Spleen (tissue), 11 donors: ENCODE measurements at regions not wholly inside any gene's neighbourhood (a gene's known extent, or its start where the extent isn't known, plus 50 kb on each side); places are given as distances from the start of the nearest gene placed in this dataset.

Source experiments
- DNase-seq: peaks from one replicate; pipeline ENCODE4 v3.0.0-alpha.2; 2020
- H3K27ac ChIP-seq, 8 donors: fragments of 200-600 bp; sonication (generic) in 7 of 8; 1 replicate in 4 of 8; 2 replicates in 4 of 8; pipeline versions ENCODE4 v1.5.0 to v1.8.0; 2016 to 2021; ENCODE audit warnings: inconsistent platforms in 4 of 8, mild to moderate bottlenecking in 4 of 8, moderate library complexity in 1 of 8
- H3K27me3 ChIP-seq, 7 donors: fragments of 200-600 bp; sonication (generic) in 6 of 7; replicated peaks in 1 of 7; 1 replicate in 4 of 7; 2 replicates in 3 of 7; pipeline versions ENCODE4 v1.5.0 to v1.8.0; 2016 to 2021; ENCODE audit warnings: inconsistent platforms in 3 of 7, mild to moderate bottlenecking in 1 of 7
- H3K36me3 ChIP-seq, 6 donors: fragments of 200-600 bp; sonication (generic) in 5 of 6; 1 replicate in 4 of 6; 2 replicates in 2 of 6; pipeline versions ENCODE4 v1.5.0 to v1.8.0; 2016 to 2021; ENCODE audit warnings: inconsistent platforms in 2 of 6
- H3K4me1 ChIP-seq, 6 donors: fragments of 200-600 bp; sonication (generic) in 5 of 6; 1 replicate in 3 of 6; 2 replicates in 3 of 6; pipeline versions ENCODE4 v1.5.0 to v1.8.0; 2016 to 2021; ENCODE audit warnings: inconsistent platforms in 3 of 6
- H3K4me3 ChIP-seq, 8 donors: fragments of 200-600 bp; sonication (generic) in 7 of 8; 1 replicate in 4 of 8; 2 replicates in 4 of 8; pipeline versions ENCODE4 v1.5.0 to v1.8.0; 2016 to 2021; ENCODE audit warnings: inconsistent platforms in 4 of 8, mild to moderate bottlenecking in 4 of 8, moderate library complexity in 2 of 8
- H3K9me3 ChIP-seq, 8 donors: fragments of 200-600 bp; sonication (generic) in 7 of 8; 1 replicate in 4 of 8; 2 replicates in 4 of 8; pipeline versions ENCODE4 v1.5.0 to v1.8.0; 2016 to 2021; ENCODE audit warnings: inconsistent platforms in 4 of 8
- CTCF ChIP-seq, 11 experiments: fragments of 200-600 bp in 7 of 11; fragments of 450-650 bp in 4 of 11; sonication (generic) in 4 of 11; IDR thresholded peaks in 8 of 11; conservative IDR thresholded peaks in 3 of 11; 1 replicate in 7 of 11; 2 replicates in 4 of 11; pipeline versions ENCODE4 v1.4.0 to v1.8.0; 2016 to 2021; ENCODE audit warnings: antibody characterized with exemption in 11 of 11, inconsistent platforms in 4 of 11, mild to moderate bottlenecking in 1 of 11
- POLR2A ChIP-seq, 3 donors: fragments of 450-650 bp; IDR thresholded peaks; one replicate each; pipeline ENCODE4 v1.5.1; 2017; ENCODE audit warnings: antibody characterized with exemption in 3 of 3, mild to moderate bottlenecking in 1 of 3
- POLR2AphosphoS5 ChIP-seq, 3 donors: sonication (generic); formaldehyde crosslinking; IDR thresholded peaks; one replicate each; pipeline ENCODE4 v1.5.1; 2017; ENCODE audit warnings: antibody characterized with exemption in 3 of 3
- WGBS, 5 donors: extraction: QIAGEN DNeasy Blood & Tissue Kit in 3 of 5; methylation state at CpG; one replicate each; pipeline versions ENCODE4 v1.1.5 to v1.1.7; 2013 to 2018; 5-methylcytosine and 5-hydroxymethylcytosine counted together
- intact Hi-C: fragments of 100-400 bp; cut with DNase I; formaldehyde crosslinking; loops from one replicate; pipeline ENCODE4 v1.15.0; 2023; ENCODE audit warnings: low total_unique reads
- donor health status: healthy with polysubstance abuse.
- donor health status: DM: no; HTN: no; CAD: no; lungs with moderate emphysema.
- donor health status: DM: no; HTN: no; CAD: no.
- donor health status: Bipolar disorder and iron deficiency.
- donor health status: healthy.
- donor health status: DM: no; HTN: no; CAD: no.
- donor health status: DM: yes; HTN: yes; CAD: no.

GRCh38 chr4:72919464-72919863 lies 150.1 kb downstream of the COX18 start:
- intact Hi-C loops: no loop called here
- Histone ChIP-seq H3K36me3 (no peaks in the 10 kb centered on the region), H3K9me3 (peaks cover 0 to 13% (median 1%) of the 10 kb centered on the region in 8 donors), H3K4me3 (no peak overlapping the region), H3K4me1 (no peaks in the 10 kb centered on the region), H3K27ac (no peak overlapping the region), H3K27me3 (no peaks in the 10 kb centered on the region)
- WGBS, 5 donors: 76 to 85% (median 79%) methylated on average over 3 of the region's 3 CpGs
- TF ChIP-seq CTCF (IDR thresholded peaks at IDR 0.05 in 8 of 11, conservative IDR thresholded peaks at IDR 0.05 in 3 of 11) (no peak), POLR2A (IDR thresholded peaks at IDR 0.05) (no peak), POLR2AphosphoS5 (IDR thresholded peaks at IDR 0.05) (no peak)
- DNase-seq: no peak

GRCh38 chr4:72918362-72918761 lies 151.2 kb downstream of the COX18 start:
- 74 to 96% (median 91%) methylated on average over 1 of the region's 1 CpG for WGBS, 5 donors

GRCh38 chr4:72911316-72911715 lies 158.2 kb downstream of the COX18 start:
- no peak overlapping the region for H3K4me3 ChIP-seq
- no peaks in the 10 kb centered on the region for H3K4me1 ChIP-seq
- intact Hi-C loops: no loop called here
- no peaks in the 10 kb centered on the region for H3K27me3 ChIP-seq
- H3K36me3 ChIP-seq: no peaks in the 10 kb centered on the region
- TF ChIP-seq CTCF (IDR thresholded peaks at IDR 0.05 in 8 of 11, conservative IDR thresholded peaks at IDR 0.05 in 3 of 11): no peak
- TF ChIP-seq POLR2AphosphoS5 (IDR thresholded peaks at IDR 0.05): no peak
- TF ChIP-seq POLR2A (IDR thresholded peaks at IDR 0.05): no peak
- no peak overlapping the region for H3K27ac ChIP-seq
- no peaks in the 10 kb centered on the region for H3K9me3 ChIP-seq
- WGBS, 5 donors: 35 to 52% (median 41%) methylated on average over 5 of the region's 5 CpGs
- DNase-seq: no peak

More at GRCh38 chr4:72918362-72918761, 151.2 kb downstream of the COX18 start:
- Histone ChIP-seq H3K4me3 (no peak overlapping the region), H3K27ac (no peak overlapping the region), H3K36me3 (no peaks in the 10 kb centered on the region), H3K27me3 (no peaks in the 10 kb centered on the region), H3K4me1 (no peaks in the 10 kb centered on the region), H3K9me3 (peaks cover 0 to 3% (median 0%) of the 10 kb centered on the region in 8 donors)
- no peak for DNase-seq
- intact Hi-C loops: no loop called here
- TF ChIP-seq POLR2AphosphoS5 (IDR thresholded peaks at IDR 0.05) (no peak), POLR2A (IDR thresholded peaks at IDR 0.05) (no peak), CTCF (IDR thresholded peaks at IDR 0.05 in 8 of 11, conservative IDR thresholded peaks at IDR 0.05 in 3 of 11) (no peak)

GRCh38 chr4:72909461-72909860 lies 160.1 kb downstream of the COX18 start:
- Histone ChIP-seq H3K36me3 (no peaks in the 10 kb centered on the region), H3K4me3 (no peak overlapping the region), H3K4me1 (no peaks in the 10 kb centered on the region), H3K9me3 (no peaks in the 10 kb centered on the region), H3K27ac (no peak overlapping the region), H3K27me3 (no peaks in the 10 kb centered on the region)
- TF ChIP-seq POLR2AphosphoS5 (IDR thresholded peaks at IDR 0.05): no peak
- no peak for TF ChIP-seq POLR2A (IDR thresholded peaks at IDR 0.05)
- TF ChIP-seq CTCF (IDR thresholded peaks at IDR 0.05 in 8 of 11, conservative IDR thresholded peaks at IDR 0.05 in 3 of 11): no peak
- intact Hi-C loops: no loop called here
- DNase-seq: no peak
- 8 to 22% (median 11%) methylated on average over 1 of the region's 1 CpG for WGBS, 5 donors
